Mesenchymal stem cell (in vitro differentiated cells and primary cell): ENCODE measurements at regions not wholly inside any gene's neighbourhood (a gene's known extent, or its start where the extent isn't known, plus 50 kb on each side); places are given as distances from the start of the nearest gene placed in this dataset.
"Not testable (repeated sequence)": the region's sequence is repeated elsewhere in the genome, so short reads cannot be mapped to it uniquely, and the experiment has no call there.

ENCODE experiments used
- DNase-seq: peaks from one replicate; pipeline ENCODE4 v3.0.0-alpha.2; 2013
- H2AFZ ChIP-seq: one replicate; pipeline ENCODE4 v1.6.1; 2013; ENCODE audit warnings: low read depth, mild to moderate bottlenecking, control low read depth, inconsistent platforms, low read length, moderate library complexity
- H2AK5ac ChIP-seq: 2 replicates; pipeline ENCODE4 v1.6.1; 2013; ENCODE audit warnings: low read length, moderate library complexity, mild to moderate bottlenecking, inconsistent platforms; ENCODE audit not compliant: severe bottlenecking
- H2BK120ac ChIP-seq: one replicate; pipeline ENCODE4 v1.6.1; 2013; ENCODE audit warnings: low read depth, mild to moderate bottlenecking, inconsistent platforms, low read length, moderate library complexity
- H2BK12ac ChIP-seq, 2 experiments: one replicate each; pipeline ENCODE4 v1.6.1; 2013; ENCODE audit warnings: inconsistent platforms in 2 of 2, low read length in 2 of 2, mild to moderate bottlenecking in 2 of 2, moderate library complexity in 2 of 2, control low read depth in 1 of 2
- H2BK15ac ChIP-seq: one replicate; pipeline ENCODE4 v1.6.1; 2013; ENCODE audit warnings: mild to moderate bottlenecking, low read depth, inconsistent platforms; ENCODE audit not compliant: poor library complexity, severe bottlenecking
- H2BK5ac ChIP-seq: 2 replicates; pipeline ENCODE4 v1.6.1; 2013; ENCODE audit warnings: low read depth, mild to moderate bottlenecking, low read length, control low read depth, inconsistent platforms; ENCODE audit not compliant: poor library complexity, severe bottlenecking
- H3K14ac ChIP-seq, 2 experiments: one replicate each; pipeline ENCODE4 v1.6.1; 2013; ENCODE audit warnings: inconsistent platforms in 2 of 2, low read length in 2 of 2, control low read depth in 1 of 2, mild to moderate bottlenecking in 1 of 2, moderate library complexity in 1 of 2
- H3K18ac ChIP-seq, 2 experiments: one replicate each; pipeline ENCODE4 v1.6.1; 2013; ENCODE audit warnings: inconsistent platforms in 2 of 2, low read length in 2 of 2, control low read depth in 1 of 2, low read depth in 1 of 2, mild to moderate bottlenecking in 1 of 2
- H3K23ac ChIP-seq, 2 experiments: one replicate each; pipeline ENCODE4 v1.6.1; 2013; ENCODE audit warnings: inconsistent platforms in 2 of 2, low read length in 2 of 2, mild to moderate bottlenecking in 2 of 2, moderate library complexity in 2 of 2, control low read depth in 1 of 2
- H3K27ac ChIP-seq: 2 replicates; pipeline ENCODE4 v1.5.1; 2013; ENCODE audit warnings: mild to moderate bottlenecking, moderate library complexity, low read length, control low read depth, inconsistent platforms; ENCODE audit not compliant: poor library complexity, severe bottlenecking
- H3K27me3 ChIP-seq, 2 experiments: 2 replicates each; pipeline versions ENCODE4 v1.6.1 to v1.7.0; 2013; ENCODE audit warnings: low read length in 2 of 2, mild to moderate bottlenecking in 2 of 2, moderate library complexity in 2 of 2, control low read depth in 1 of 2, inconsistent platforms in 1 of 2; ENCODE audit not compliant: control insufficient read depth in 1 of 2, insufficient read depth in 1 of 2
- H3K36me3 ChIP-seq, 2 experiments: 2 replicates each; pipeline versions ENCODE4 v1.6.1 to v1.7.0; 2013; ENCODE audit warnings: low read length in 2 of 2, control low read depth in 1 of 2, inconsistent platforms in 1 of 2, low read depth in 1 of 2, mild to moderate bottlenecking in 1 of 2; ENCODE audit not compliant: insufficient read depth in 2 of 2, control insufficient read depth in 1 of 2
- H3K4ac ChIP-seq, 2 experiments: one replicate each; pipeline ENCODE4 v1.6.1; 2013; ENCODE audit warnings: inconsistent platforms in 2 of 2, low read length in 2 of 2, mild to moderate bottlenecking in 2 of 2, moderate library complexity in 2 of 2, control low read depth in 1 of 2, low read depth in 1 of 2
- H3K4me1 ChIP-seq: 2 replicates; pipeline ENCODE4 v1.6.1; 2013; ENCODE audit warnings: low read depth, low read length, control low read depth; ENCODE audit not compliant: control insufficient read depth, insufficient read depth
- H3K4me2 ChIP-seq: 2 replicates; pipeline ENCODE4 v1.6.1; 2013; ENCODE audit warnings: low read length, mild to moderate bottlenecking, inconsistent platforms; ENCODE audit not compliant: poor library complexity, severe bottlenecking
- H3K4me3 ChIP-seq, 2 experiments: 2 replicates each; pipeline versions ENCODE4 v1.5.1 to v1.7.0; 2013; ENCODE audit warnings: low read length in 2 of 2, mild to moderate bottlenecking in 2 of 2, control low read depth in 1 of 2, low read depth in 1 of 2; ENCODE audit not compliant: insufficient read depth in 1 of 2
- H3K79me1 ChIP-seq: replicated peaks from 2 replicates; pipeline ENCODE4 v1.6.1; 2013; ENCODE audit warnings: mild to moderate bottlenecking, control low read depth, low read length, inconsistent platforms; ENCODE audit not compliant: poor library complexity, severe bottlenecking
- H3K9ac ChIP-seq: 2 replicates; pipeline ENCODE4 v1.7.0; 2013; ENCODE audit warnings: mild to moderate bottlenecking, low read length, moderate library complexity
- H3K9me3 ChIP-seq: 2 replicates; pipeline ENCODE4 v1.7.0; 2013; ENCODE audit warnings: mild to moderate bottlenecking, low read length; ENCODE audit not compliant: control insufficient read depth
- H4K8ac ChIP-seq: one replicate; pipeline ENCODE4 v1.6.1; 2013; ENCODE audit warnings: inconsistent platforms, mild to moderate bottlenecking, low read length, moderate library complexity
- H4K91ac ChIP-seq: one replicate; pipeline ENCODE4 v1.6.1; 2013; ENCODE audit warnings: mild to moderate bottlenecking, low read length, inconsistent platforms
- WGBS: methylation state at CpG from one replicate; pipeline ENCODE4 v1.1.7; 2013; ENCODE audit warnings: mixed read lengths; 5-methylcytosine and 5-hydroxymethylcytosine counted together

GRCh38 chr15:75780995-75781394, 62.3 kb upstream of the UBE2Q2 start:
- not testable (repeated sequence) for H3K27ac ChIP-seq, H3K79me1 ChIP-seq, H2BK15ac ChIP-seq, H3K4me2 ChIP-seq, H3K4me3 ChIP-seq, H3K9ac ChIP-seq, H2BK12ac ChIP-seq, H3K18ac ChIP-seq, H2AK5ac ChIP-seq, H3K14ac ChIP-seq, H3K23ac ChIP-seq, DNase-seq, H2AFZ ChIP-seq, H3K9me3 ChIP-seq, H3K4me1 ChIP-seq, H2BK5ac ChIP-seq, H4K8ac ChIP-seq, H2BK120ac ChIP-seq, H3K4ac ChIP-seq, H3K36me3 ChIP-seq, H4K91ac ChIP-seq
- 96% methylated on average over 4 of the region's 4 CpGs for WGBS
- peaks cover 4 to 31% of the 10 kb centered on the region in 2 experiments for H3K27me3 ChIP-seq

DNA sequence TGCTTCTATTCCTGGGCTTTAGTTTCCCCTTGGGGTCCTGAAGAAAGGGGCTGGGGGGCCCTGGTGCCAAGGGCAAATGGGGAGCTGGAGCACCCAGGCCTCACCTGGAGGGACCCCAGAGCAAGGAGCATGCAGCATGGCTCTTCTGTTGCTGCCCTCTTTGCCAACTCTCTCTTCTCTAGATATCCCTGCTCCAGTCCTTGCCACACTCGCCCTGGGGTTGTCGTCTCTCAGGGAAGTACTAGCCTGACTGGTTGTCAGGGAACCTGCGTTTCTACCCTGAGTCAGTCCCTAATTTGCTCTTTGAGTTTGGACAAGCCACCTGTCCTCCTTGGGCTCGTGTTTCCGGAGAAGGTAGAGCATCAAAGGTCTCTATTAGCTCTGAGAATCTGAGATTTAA, 63.7 kb upstream of the UBE2Q2 start:
- Histone ChIP-seq H2AFZ (no peak overlapping the region), H3K4me1 (peaks cover 11% of the 10 kb centered on the region)
- 83% methylated on average over 5 of the region's 5 CpGs for WGBS

GRCh38 chr15:75776871-75777610, 64.4 kb upstream of the CSPG4 start:
- not testable (repeated sequence) for H3K9ac ChIP-seq, H2AFZ ChIP-seq, H3K23ac ChIP-seq, H3K14ac ChIP-seq, H4K8ac ChIP-seq, H2BK5ac ChIP-seq, H2BK120ac ChIP-seq, H3K79me1 ChIP-seq, H3K4me3 ChIP-seq, H2AK5ac ChIP-seq, H3K4me2 ChIP-seq, H4K91ac ChIP-seq, H3K9me3 ChIP-seq, H2BK15ac ChIP-seq, H3K36me3 ChIP-seq, H2BK12ac ChIP-seq
- H3K27me3 ChIP-seq = peaks cover 0 to 16% of the 10 kb centered on the region in 2 experiments
- H3K4me1 ChIP-seq = peaks cover 11% of the 10 kb centered on the region
- H3K4ac ChIP-seq = peak overlapping the region in 1 of 2 experiments; percentile 7
- peak overlapping the region in 1 of 2 experiments; percentile 64 for H3K18ac ChIP-seq
- DNase-seq = peak; percentile 86
- H3K27ac ChIP-seq = peak overlapping the region; percentile 64

More for the DNA sequence above, 63.7 kb upstream of the UBE2Q2 start:
- H3K79me1 ChIP-seq = no peaks in the 10 kb centered on the region
- no peak overlapping the region for H3K14ac ChIP-seq
- no peak overlapping the region for H2BK5ac ChIP-seq
- H2BK15ac ChIP-seq = no peak overlapping the region
- H3K23ac ChIP-seq = no peak overlapping the region
- H3K4me3 ChIP-seq = no peak overlapping the region
- H3K18ac ChIP-seq = no peak overlapping the region
- H3K36me3 ChIP-seq = no peaks in the 10 kb centered on the region
- no peak overlapping the region for H3K27ac ChIP-seq
- H4K91ac ChIP-seq = no peak overlapping the region
- H3K4me2 ChIP-seq = no peak overlapping the region
- peaks cover 0 to 26% of the 10 kb centered on the region in 2 experiments for H3K27me3 ChIP-seq
- no peak overlapping the region for H2AK5ac ChIP-seq
- no peak overlapping the region for H2BK12ac ChIP-seq
- H3K9ac ChIP-seq = no peak overlapping the region
- no peaks in the 10 kb centered on the region for H3K9me3 ChIP-seq
- no peak for DNase-seq
- H3K4ac ChIP-seq = no peak overlapping the region
- no peak overlapping the region for H4K8ac ChIP-seq
- H2BK120ac ChIP-seq = no peak overlapping the region

- no peak overlapping the region for H2BK5ac ChIP-seq
- H3K4me2 ChIP-seq = peak overlapping the region; percentile 20
- H3K23ac ChIP-seq = no peak overlapping the region
- H3K14ac ChIP-seq = peak overlapping the region in 1 of 2 experiments; percentile 19
- H2BK12ac ChIP-seq = peak overlapping the region in 1 of 2 experiments; percentile 82
- no peak overlapping the region for H3K9ac ChIP-seq
- H2BK120ac ChIP-seq = peak overlapping the region; percentile 9
- H4K91ac ChIP-seq = peak overlapping the region; percentile 34
- H4K8ac ChIP-seq = no peak overlapping the region
- H3K27me3 ChIP-seq = peaks cover 0 to 11% of the 10 kb centered on the region in 2 experiments
- peaks cover 12% of the 10 kb centered on the region for H3K4me1 ChIP-seq
- peak overlapping the region in 1 of 2 experiments; percentile 64 for H3K18ac ChIP-seq
- no peak overlapping the region for H2BK15ac ChIP-seq
- H3K79me1 ChIP-seq = no peaks in the 10 kb centered on the region
- no peak overlapping the region for H2AFZ ChIP-seq
- H3K4me3 ChIP-seq = no peak overlapping the region
- H2AK5ac ChIP-seq = peak overlapping the region; percentile 1
- peak; percentile 75 for DNase-seq
- no peaks in the 10 kb centered on the region for H3K9me3 ChIP-seq
- H3K4ac ChIP-seq = peak overlapping the region in 1 of 2 experiments; percentile 30
- H3K36me3 ChIP-seq = no peaks in the 10 kb centered on the region
- WGBS = no CpG with 5 or more reads among the region's 2 CpGs
- H3K27ac ChIP-seq = peak overlapping the region; percentile 46
Observed at GRCh38 chr15:75776065-75776423, 63.4 kb upstream of the CSPG4 start.
